GM12878 (cell line): ENCODE measurements at regions not wholly inside any gene's neighbourhood (a gene's known extent, or its start where the extent isn't known, plus 50 kb on each side); places are given as distances from the start of the nearest gene placed in this dataset.

Experiments
- ATF7 ChIP-seq: fragments of 450-650 bp; IDR thresholded peaks from 2 replicates; pipeline ENCODE4 v1.6.1; 2016; ENCODE audit warnings: low read depth, mild to moderate bottlenecking
- CBX3 ChIP-seq: fragments of 200-600 bp; sonication (generic); IDR thresholded peaks from 2 replicates; pipeline ENCODE4 v1.6.1; 2016; ENCODE audit warnings: low read depth, borderline replicate concordance
- EGR1 ChIP-seq, 2 experiments: IDR thresholded peaks; 1 replicate in 1 of 2; 2 replicates in 1 of 2; pipeline ENCODE4 v1.6.1; 2011 to 2012; ENCODE audit warnings: low read depth in 2 of 2, low read length in 2 of 2, borderline replicate concordance in 1 of 2, mild to moderate bottlenecking in 1 of 2, moderate library complexity in 1 of 2
- EZH2 ChIP-seq: IDR thresholded peaks from 2 replicates; pipeline ENCODE4 v1.6.1; 2012; ENCODE audit warnings: low read depth, mild to moderate bottlenecking, control low read depth, inconsistent platforms, low read length, borderline replicate concordance; ENCODE audit not compliant: control insufficient read depth
- FOXK2 ChIP-seq: fragments of 450-650 bp; IDR thresholded peaks from 2 replicates; pipeline ENCODE4 v1.6.1; 2017; ENCODE audit warnings: mild to moderate bottlenecking, moderate library complexity
- HDAC6 ChIP-seq: fragments of 200-600 bp; sonication (generic); IDR thresholded peaks from one replicate; pipeline ENCODE4 v1.8.0; 2017; ENCODE audit warnings: antibody characterized with exemption; ENCODE audit not compliant: unreplicated experiment
- IRF3 ChIP-seq: fragments of 450-650 bp; IDR thresholded peaks from 2 replicates; pipeline ENCODE4 v1.6.1; 2014; ENCODE audit warnings: mild to moderate bottlenecking
- JUNB ChIP-seq: IDR thresholded peaks from 2 replicates; pipeline ENCODE4 v1.6.1; 2016; ENCODE audit warnings: antibody characterized with exemption, mild to moderate bottlenecking
- KDM1A ChIP-seq: fragments of 200-600 bp; sonication (generic); IDR thresholded peaks from 2 replicates; pipeline ENCODE4 v1.6.1; 2016; ENCODE audit warnings: borderline replicate concordance
- KLF5 ChIP-seq: fragments of 450-650 bp; IDR thresholded peaks from 2 replicates; pipeline ENCODE4 v1.6.1; 2014; ENCODE audit warnings: mild to moderate bottlenecking; ENCODE audit not compliant: partially characterized antibody
- MXI1 ChIP-seq: fragments of 150-350 bp; IDR thresholded peaks from 2 replicates; pipeline ENCODE4 v1.6.1; 2011; ENCODE audit warnings: low read depth, mild to moderate bottlenecking, inconsistent platforms, low read length, improper control_type of control experiment
- RELA ChIP-seq: fragments of 450-650 bp; IDR thresholded peaks from 2 replicates; pipeline ENCODE4 v1.8.0; 2014; ENCODE audit warnings: borderline replicate concordance; ENCODE audit not compliant: partially characterized antibody
- RELB ChIP-seq: fragments of 450-650 bp; IDR thresholded peaks from 2 replicates; pipeline ENCODE4 v1.6.1; 2017; ENCODE audit warnings: low read depth, mild to moderate bottlenecking, moderate library complexity
- SPI1 ChIP-seq: IDR thresholded peaks from 2 replicates; pipeline ENCODE4 v1.6.1; 2011; ENCODE audit warnings: low read depth, mild to moderate bottlenecking, low read length, moderate library complexity, borderline replicate concordance; ENCODE audit not compliant: insufficient read depth
- SUPT20H ChIP-seq: IDR thresholded peaks from 2 replicates; pipeline ENCODE4 v1.6.1; 2011; ENCODE audit warnings: low read depth, mild to moderate bottlenecking, low read length, moderate library complexity, borderline replicate concordance; ENCODE audit not compliant: control insufficient read depth
- SUZ12 ChIP-seq: fragments of 200-600 bp; sonication (generic); IDR thresholded peaks from one replicate; pipeline ENCODE4 v1.6.1; 2018; ENCODE audit warnings: antibody characterized with exemption, mild to moderate bottlenecking; ENCODE audit not compliant: unreplicated experiment
- TCF7 ChIP-seq: IDR thresholded peaks from 2 replicates; pipeline ENCODE4 v1.6.1; 2014; ENCODE audit warnings: antibody characterized with exemption, borderline replicate concordance
- YY1 ChIP-seq: IDR thresholded peaks from 2 replicates; pipeline ENCODE4 v1.6.1; 2011; ENCODE audit warnings: low read depth, mild to moderate bottlenecking, low read length
- ZBTB33 ChIP-seq: fragments of 450-650 bp; IDR thresholded peaks from 2 replicates; pipeline ENCODE4 v1.6.1; 2017; ENCODE audit warnings: mild to moderate bottlenecking
- ZNF207 ChIP-seq: fragments of 450-650 bp; IDR thresholded peaks from 2 replicates; pipeline ENCODE4 v1.6.1; 2014; ENCODE audit warnings: antibody characterized with exemption, mild to moderate bottlenecking, borderline replicate concordance
- ZNF24 ChIP-seq: fragments of 450-650 bp; IDR thresholded peaks from 2 replicates; pipeline ENCODE4 v1.6.1; 2017; ENCODE audit warnings: antibody characterized with exemption, mild to moderate bottlenecking
- ZNF274 ChIP-seq: IDR thresholded peaks from one replicate; pipeline ENCODE4 v1.8.0; 2011; ENCODE audit not compliant: insufficient read length, insufficient read depth
- ZNF687 ChIP-seq: fragments of 450-650 bp; IDR thresholded peaks from 2 replicates; pipeline ENCODE4 v1.6.1; 2017; ENCODE audit warnings: mild to moderate bottlenecking, moderate library complexity
- ZZZ3 ChIP-seq: IDR thresholded peaks from 2 replicates; pipeline ENCODE4 v1.6.1; 2011; ENCODE audit warnings: low read depth; ENCODE audit not compliant: control insufficient read depth, insufficient read length

GRCh38 chr20:53828682-53829254 is 235.1 kb upstream of the ZNF217 start (continued):
- TF ChIP-seq ZNF687 (peak; percentile 62), YY1 (no peak), KLF5 (no peak), EZH2 (no peak), FOXK2 (no peak), RELA (no peak), IRF3 (no peak), RELB (no peak), CBX3 (no peak), TCF7 (no peak), ZZZ3 (no peak), ZNF274 (no peak), ATF7 (no peak), MXI1 (no peak), ZNF24 (no peak), ZBTB33 (no peak), KDM1A (no peak), ZNF207 (no peak), HDAC6 (no peak), SPI1 (no peak), SUPT20H (no peak), JUNB (no peak), EGR1 (IDR thresholded peaks at IDR 0.05; ENCODE audit: borderline replicate concordance in 1 of 2, low read depth in 2 of 2, low read length in 2 of 2) (0 out of 3 replicates have a peak, but pooled peaks of 1 of the 2 experiments have one; percentile 26), SUZ12 (no peak)
